Uterus (tissue), 2 donors: ENCODE measurements at regions not wholly inside any gene's neighbourhood (a gene's known extent, or its start where the extent isn't known, plus 50 kb on each side); places are given as distances from the start of the nearest gene placed in this dataset.

Experiments
- CTCF ChIP-seq, 4 experiments: fragments of 200-600 bp in 2 of 4; fragments of 450-650 bp in 2 of 4; sonication (generic) in 2 of 4; IDR thresholded peaks; one replicate each; pipeline ENCODE4 v1.5.1; 2016 to 2019; ENCODE audit warnings: antibody characterized with exemption in 4 of 4, mild to moderate bottlenecking in 2 of 4, moderate library complexity in 1 of 4
- POLR2A ChIP-seq, 2 donors: fragments of 450-650 bp; IDR thresholded peaks; one replicate each; pipeline ENCODE4 v1.6.1; 2016; ENCODE audit warnings: antibody characterized with exemption in 2 of 2, mild to moderate bottlenecking in 1 of 2, moderate library complexity in 1 of 2

DNA sequence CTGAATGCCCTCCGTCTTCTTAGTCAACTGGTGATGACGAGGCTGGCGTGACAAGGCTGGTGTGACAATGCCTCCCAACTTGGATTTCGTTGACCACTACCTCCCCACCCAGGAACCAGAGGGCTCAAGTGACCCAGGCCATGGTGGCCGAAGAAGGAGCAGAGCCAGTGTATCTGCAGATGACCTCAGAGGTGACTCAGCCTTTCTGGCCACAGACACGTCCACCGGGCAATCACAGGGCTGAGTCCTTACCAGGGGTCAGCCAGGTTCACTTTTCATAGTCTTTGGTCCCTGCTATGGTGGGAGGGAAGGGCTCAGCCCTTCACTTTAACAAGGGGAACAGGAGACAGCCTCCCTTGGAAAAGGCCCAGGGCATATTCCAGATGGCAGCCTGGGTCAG lies 116.3 kb downstream of the MAF start:
- TF ChIP-seq CTCF (IDR thresholded peaks at IDR 0.05) (no peak), POLR2A (IDR thresholded peaks at IDR 0.05) (no peak)
